Naive thymus-derived CD4-positive, alpha-beta T cell (primary cell): ENCODE measurements at regions not wholly inside any gene's neighbourhood (a gene's known extent, or its start where the extent isn't known, plus 50 kb on each side); places are given as distances from the start of the nearest gene placed in this dataset.

Experiments
- ATAC-seq: fragments of 150-1000 bp; cut with Tn5 transposase; 2 replicates; pipeline ENCODE4 v1.10.0; 2021; ENCODE audit warnings: mild to moderate bottlenecking, moderate library complexity
- CTCF ChIA-PET: fragments of 350-600 bp; sonication (Branson Sonifier 250); formaldehyde crosslinking; loops from one replicate; lab custom pipeline; 2021; ENCODE audit warnings: antibody characterized with exemption; lab: Charles Lee
- POLR2A ChIA-PET: fragments of 350-600 bp; sonication (Branson Sonifier 250); formaldehyde crosslinking; loops from one replicate; lab custom pipeline; 2021; ENCODE audit warnings: antibody characterized with exemption, inconsistent platforms; lab: Charles Lee
- DNase-seq, 9 donors: peaks; one replicate each; pipeline versions ENCODE4 v3.0.0 to v3.0.0-alpha.2; 2020 to 2022; ENCODE audit warnings: mixed read lengths in 1 of 9
- H3K27ac ChIP-seq: one replicate; pipeline ENCODE4 v1.7.0; 2013; ENCODE audit warnings: mild to moderate bottlenecking, low read depth, low read length, moderate library complexity
- H3K27me3 ChIP-seq, 2 donors: one replicate each; pipeline ENCODE4 v1.7.0; 2013; ENCODE audit warnings: low read length in 2 of 2, mild to moderate bottlenecking in 2 of 2, moderate library complexity in 2 of 2; ENCODE audit not compliant: control insufficient read depth in 2 of 2, insufficient read depth in 2 of 2
- H3K36me3 ChIP-seq, 3 experiments: 1 replicate in 2 of 3; 2 replicates in 1 of 3; pipeline ENCODE4 v1.7.0; 2013; ENCODE audit warnings: low read length in 3 of 3, mild to moderate bottlenecking in 3 of 3, moderate library complexity in 1 of 3; ENCODE audit not compliant: insufficient read depth in 3 of 3, control insufficient read depth in 2 of 3
- H3K4me1 ChIP-seq, 2 donors: one replicate each; pipeline ENCODE4 v1.7.0; 2013; ENCODE audit warnings: low read length in 2 of 2, mild to moderate bottlenecking in 2 of 2, moderate library complexity in 1 of 2; ENCODE audit not compliant: control insufficient read depth in 2 of 2, insufficient read depth in 2 of 2
- H3K4me3 ChIP-seq: 2 replicates; pipeline ENCODE4 v1.7.0; 2013; ENCODE audit warnings: mild to moderate bottlenecking, low read length
- H3K9me3 ChIP-seq, 3 experiments: 1 replicate in 2 of 3; 2 replicates in 1 of 3; pipeline ENCODE4 v1.7.0; 2013; ENCODE audit warnings: low read length in 3 of 3; ENCODE audit not compliant: control insufficient read depth in 2 of 3
- H3K27ac Mint-ChIP-seq, 9 donors: one replicate each; pipeline ENCODE4 v1.8.0; 2020 to 2022; ENCODE audit warnings: mixed read lengths in 9 of 9, mild to moderate bottlenecking in 8 of 9, moderate library complexity in 5 of 9, inconsistent platforms in 2 of 9
- H3K27me3 Mint-ChIP-seq, 5 donors: one replicate each; pipeline ENCODE4 v1.8.0; 2021 to 2022; ENCODE audit warnings: mixed read lengths in 5 of 5, mild to moderate bottlenecking in 1 of 5
- H3K36me3 Mint-ChIP-seq, 5 donors: one replicate each; pipeline ENCODE4 v1.8.0; 2020 to 2022; ENCODE audit warnings: mixed read lengths in 5 of 5, mild to moderate bottlenecking in 3 of 5, inconsistent platforms in 1 of 5
- H3K4me1 Mint-ChIP-seq, 7 donors: one replicate each; pipeline ENCODE4 v1.8.0; 2020 to 2022; ENCODE audit warnings: mixed read lengths in 7 of 7, mild to moderate bottlenecking in 3 of 7, inconsistent platforms in 1 of 7
- H3K4me3 Mint-ChIP-seq, 10 donors: one replicate each; pipeline ENCODE4 v1.8.0; 2020 to 2022; ENCODE audit warnings: mild to moderate bottlenecking in 10 of 10, mixed read lengths in 10 of 10, moderate library complexity in 6 of 10, inconsistent platforms in 2 of 10
- H3K9me3 Mint-ChIP-seq, 11 donors: one replicate each; pipeline ENCODE4 v1.8.0; 2020 to 2022; ENCODE audit warnings: mixed read lengths in 11 of 11, mild to moderate bottlenecking in 4 of 11, inconsistent platforms in 1 of 11, moderate library complexity in 1 of 11
- intact Hi-C, 2 donors: fragments of 100-400 bp; cut with micrococcal nuclease; formaldehyde crosslinking; loops; one replicate each; pipeline ENCODE4 v1.15.1; 2023

- ATAC-seq = no peak
- ChIA-PET CTCF (interaction anchor here (0.6 kb wide), 1 partner anchor 141 kb away, joined by 3 read pairs; no protein-coding TSS in a partner anchor), POLR2A (no interaction called here)
These were observed 190.8 kb downstream of the DIRAS2 start for GRCh38 chr9:90451804-90452203.

DNA sequence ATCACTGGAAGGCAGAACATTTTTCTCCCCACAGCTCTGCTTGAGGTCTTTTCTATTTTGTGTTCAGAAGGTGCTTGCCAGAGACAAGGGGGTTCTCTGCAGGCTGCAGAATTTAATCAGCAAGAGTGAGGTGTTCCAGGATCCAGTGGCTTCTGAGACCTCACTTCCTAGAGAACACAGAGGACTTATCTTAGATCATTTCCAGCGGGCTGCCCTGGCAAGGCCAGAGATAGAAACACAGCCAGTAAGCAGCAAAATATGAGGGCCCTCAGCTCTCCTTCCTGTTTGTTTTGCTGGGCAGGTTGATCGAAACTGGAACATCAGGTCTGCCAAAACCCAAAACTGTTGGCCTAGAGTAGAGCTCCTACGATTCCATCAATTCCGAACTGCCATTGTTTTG, 187.3 kb downstream of the DIRAS2 start:
- Mint-ChIP-seq H3K4me3 (no peak overlapping the region), H3K27ac (no peak overlapping the region), H3K27me3 (peaks cover 3 to 31% (median 19%) of the 10 kb centered on the region in 5 donors), H3K9me3 (peaks cover 0 to 5% (median 0%) of the 10 kb centered on the region in 11 donors), H3K4me1 (no peaks in the 10 kb centered on the region), H3K36me3 (no peaks in the 10 kb centered on the region)
- POLR2A ChIA-PET = no interaction called here
- H3K4me1 ChIP-seq = no peaks in the 10 kb centered on the region
- no peak overlapping the region for H3K4me3 ChIP-seq
- no peak for ATAC-seq
- CTCF ChIA-PET = no interaction called here
- H3K27me3 ChIP-seq = no peaks in the 10 kb centered on the region
- H3K9me3 ChIP-seq = no peaks in the 10 kb centered on the region
- DNase-seq = no peak
- intact Hi-C loops = no loop called here
- no peak overlapping the region for H3K27ac ChIP-seq
- H3K36me3 ChIP-seq = no peaks in the 10 kb centered on the region

More at GRCh38 chr9:90451804-90452203, 190.8 kb downstream of the DIRAS2 start:
- no peak for DNase-seq
- Histone ChIP-seq H3K4me3 (no peak overlapping the region), H3K9me3 (no peaks in the 10 kb centered on the region), H3K27ac (no peak overlapping the region), H3K27me3 (no peaks in the 10 kb centered on the region), H3K4me1 (no peaks in the 10 kb centered on the region), H3K36me3 (no peaks in the 10 kb centered on the region)
- Mint-ChIP-seq H3K36me3 (no peaks in the 10 kb centered on the region), H3K4me1 (no peaks in the 10 kb centered on the region), H3K27me3 (peaks cover 3 to 31% (median 26%) of the 10 kb centered on the region in 5 donors), H3K4me3 (no peak overlapping the region), H3K27ac (no peak overlapping the region), H3K9me3 (peaks cover 0 to 5% (median 0%) of the 10 kb centered on the region in 11 donors)
- intact Hi-C loops = no loop called here

DNA sequence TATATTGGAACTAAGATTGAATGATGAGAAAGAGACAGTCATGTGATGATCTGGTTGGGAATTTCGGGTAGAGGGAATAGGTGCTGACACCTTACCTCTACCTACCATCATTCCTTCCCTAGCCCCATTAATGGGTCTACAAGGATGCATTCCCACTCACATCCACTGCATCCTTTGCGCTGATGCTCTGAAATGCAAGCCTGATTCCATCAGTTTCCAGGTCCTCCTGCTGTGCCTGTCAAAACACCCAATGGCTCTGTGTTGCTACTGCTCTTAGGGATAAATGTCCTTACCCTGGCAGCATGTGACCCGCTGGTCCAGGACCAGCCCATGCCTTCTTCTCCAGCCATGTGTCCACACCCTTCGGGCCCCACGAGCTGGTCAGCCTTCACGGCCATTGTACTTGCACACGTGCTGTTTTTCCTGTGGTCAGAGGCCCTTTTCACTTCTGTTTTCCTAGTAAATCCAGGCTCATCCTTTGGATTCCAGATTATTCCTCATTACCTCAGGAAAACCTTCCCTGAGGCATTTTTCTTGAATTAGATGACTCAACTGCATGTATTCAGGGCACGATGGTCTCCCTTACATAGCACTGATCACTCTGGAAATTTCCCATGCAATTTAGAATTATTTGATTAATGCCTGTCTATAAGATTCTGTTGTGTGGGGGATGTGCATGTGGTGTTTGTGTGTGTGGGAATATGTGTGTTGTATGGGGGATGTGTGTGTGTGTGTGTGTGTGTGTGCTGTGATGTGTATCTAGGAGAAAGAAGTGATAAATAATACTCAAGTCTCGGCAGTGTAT, 185.0 kb downstream of the DIRAS2 start:
- H3K9me3 Mint-ChIP-seq = peaks cover 0 to 5% (median 0%) of the 10 kb centered on the region in 11 donors
- Histone ChIP-seq H3K27me3 (no peaks in the 10 kb centered on the region), H3K4me3 (no peak overlapping the region), H3K36me3 (no peaks in the 10 kb centered on the region), H3K27ac (no peak overlapping the region), H3K4me1 (no peaks in the 10 kb centered on the region), H3K9me3 (no peaks in the 10 kb centered on the region)
- H3K27me3 Mint-ChIP-seq = peaks cover 2 to 28% (median 23%) of the 10 kb centered on the region in 5 donors
- H3K4me3 Mint-ChIP-seq = no peak overlapping the region
- no peak overlapping the region for H3K27ac Mint-ChIP-seq
- ATAC-seq (no peak), DNase-seq (no peak)
- CTCF ChIA-PET = no interaction called here
- intact Hi-C loops = no loop called here
- no peaks in the 10 kb centered on the region for H3K4me1 Mint-ChIP-seq
- POLR2A ChIA-PET = no interaction called here
- H3K36me3 Mint-ChIP-seq = no peaks in the 10 kb centered on the region

GRCh38 chr9:90458485-90458884, 184.1 kb downstream of the DIRAS2 start:
- Histone ChIP-seq H3K4me1 (no peaks in the 10 kb centered on the region), H3K36me3 (no peaks in the 10 kb centered on the region), H3K4me3 (no peak overlapping the region), H3K27me3 (no peaks in the 10 kb centered on the region), H3K9me3 (no peaks in the 10 kb centered on the region), H3K27ac (no peak overlapping the region)
- Mint-ChIP-seq H3K27ac (no peak overlapping the region), H3K9me3 (peaks cover 0 to 5% (median 0%) of the 10 kb centered on the region in 11 donors), H3K27me3 (peaks cover 2 to 24% (median 21%) of the 10 kb centered on the region in 5 donors), H3K4me3 (no peak overlapping the region), H3K36me3 (no peaks in the 10 kb centered on the region), H3K4me1 (no peaks in the 10 kb centered on the region)
- DNase-seq (no peak), ATAC-seq (no peak)
- POLR2A ChIA-PET = no interaction called here
- CTCF ChIA-PET = no interaction called here
- intact Hi-C loops = no loop called here

DNA sequence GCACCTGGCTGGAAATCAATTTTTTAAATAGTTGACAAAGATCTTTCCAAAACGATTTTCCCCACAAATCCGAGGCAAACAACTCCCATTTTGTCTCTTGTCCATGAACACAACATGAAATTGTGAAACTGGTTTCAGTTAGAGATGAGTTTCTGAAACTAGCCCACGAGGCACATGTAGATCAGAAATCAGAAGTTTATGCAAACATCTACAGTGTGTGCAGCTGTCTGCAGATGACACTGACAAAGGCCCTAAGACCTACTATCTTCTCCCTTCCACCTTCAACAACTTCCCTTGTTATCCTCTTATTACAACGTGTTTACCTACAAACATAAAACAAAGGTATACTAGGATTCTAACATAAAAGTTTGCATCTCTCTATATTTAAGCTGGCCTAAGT, 183.3 kb downstream of the DIRAS2 start:
- Mint-ChIP-seq H3K4me3 (no peak overlapping the region), H3K4me1 (no peaks in the 10 kb centered on the region), H3K27me3 (peaks cover 2 to 24% (median 19%) of the 10 kb centered on the region in 5 donors), H3K36me3 (no peaks in the 10 kb centered on the region), H3K27ac (no peak overlapping the region), H3K9me3 (peaks cover 0 to 2% (median 0%) of the 10 kb centered on the region in 11 donors)
- intact Hi-C loops = no loop called here
- no peaks in the 10 kb centered on the region for H3K36me3 ChIP-seq
- H3K4me1 ChIP-seq = no peaks in the 10 kb centered on the region
- DNase-seq = no peak
- H3K4me3 ChIP-seq = no peak overlapping the region
- ChIA-PET CTCF (no interaction called here), POLR2A (no interaction called here)
- H3K27me3 ChIP-seq = no peaks in the 10 kb centered on the region
- no peak for ATAC-seq
- no peaks in the 10 kb centered on the region for H3K9me3 ChIP-seq
- H3K27ac ChIP-seq = no peak overlapping the region

DNA sequence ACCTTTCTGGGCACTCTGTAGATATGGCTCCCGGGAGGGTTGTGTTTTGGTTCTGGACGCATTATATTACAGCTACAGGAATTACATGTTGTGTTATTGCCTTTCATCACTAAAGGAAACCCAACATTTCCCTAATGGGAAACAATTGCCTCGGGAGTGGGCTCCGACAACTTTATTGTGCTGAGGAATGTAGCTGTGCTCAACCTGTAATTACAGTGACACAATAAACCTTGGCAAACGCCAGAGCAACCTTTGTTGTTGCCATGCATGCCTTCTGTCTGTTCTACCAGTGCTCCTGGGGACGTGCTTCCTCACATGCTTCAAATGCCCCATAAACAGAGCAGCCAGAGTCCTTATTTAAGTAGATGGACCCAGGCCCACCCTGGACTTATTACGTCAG, 182.4 kb downstream of the DIRAS2 start:
- no peak for ATAC-seq
- DNase-seq = no peak
- H3K9me3 Mint-ChIP-seq = peaks cover 0 to 2% (median 0%) of the 10 kb centered on the region in 11 donors
- no peak overlapping the region for H3K27ac Mint-ChIP-seq
- no peaks in the 10 kb centered on the region for H3K4me1 ChIP-seq
- H3K9me3 ChIP-seq = no peaks in the 10 kb centered on the region
- no peaks in the 10 kb centered on the region for H3K36me3 Mint-ChIP-seq
- POLR2A ChIA-PET = no interaction called here
- intact Hi-C loops = no loop called here
- no peak overlapping the region for H3K4me3 ChIP-seq
- H3K4me1 Mint-ChIP-seq = no peaks in the 10 kb centered on the region
- H3K36me3 ChIP-seq = no peaks in the 10 kb centered on the region
- CTCF ChIA-PET = interaction anchor here (0.7 kb wide), 2 partner anchors 11 to 16 kb away, joined by 3 to 4 read pairs; no protein-coding TSS in a partner anchor
- H3K27me3 Mint-ChIP-seq = peaks cover 2 to 24% (median 19%) of the 10 kb centered on the region in 5 donors
- no peak overlapping the region for H3K4me3 Mint-ChIP-seq
- H3K27me3 ChIP-seq = no peaks in the 10 kb centered on the region
- no peak overlapping the region for H3K27ac ChIP-seq

GRCh38 chr9:90464978-90465377, 177.6 kb downstream of the DIRAS2 start:
- ChIA-PET POLR2A (no interaction called here), CTCF (no interaction called here)
- Mint-ChIP-seq H3K4me3 (no peak overlapping the region), H3K36me3 (no peaks in the 10 kb centered on the region), H3K4me1 (no peaks in the 10 kb centered on the region), H3K9me3 (no peaks in the 10 kb centered on the region), H3K27ac (no peak overlapping the region), H3K27me3 (peaks cover 2 to 22% (median 8%) of the 10 kb centered on the region in 5 donors)
- ATAC-seq (no peak), DNase-seq (no peak)
- H3K36me3 ChIP-seq = no peaks in the 10 kb centered on the region
- H3K9me3 ChIP-seq = no peaks in the 10 kb centered on the region
- no peak overlapping the region for H3K4me3 ChIP-seq
- H3K27me3 ChIP-seq = no peaks in the 10 kb centered on the region
- no peaks in the 10 kb centered on the region for H3K4me1 ChIP-seq
- intact Hi-C loops = no loop called here
- H3K27ac ChIP-seq = no peak overlapping the region
